Psoas muscle (tissue), 7 donors: ENCODE measurements at regions not wholly inside any gene's neighbourhood (a gene's known extent, or its start where the extent isn't known, plus 50 kb on each side); places are given as distances from the start of the nearest gene placed in this dataset.

Experiments
- ATAC-seq, 4 donors: fragments of 200-7000 bp; cut with Tn5 transposase; one replicate each; pipeline ENCODE4 v1.9.1; 2020; ENCODE audit warnings: moderate library complexity in 3 of 4, mild to moderate bottlenecking in 2 of 4
- DNase-seq, 2 donors: peaks; one replicate each; pipeline ENCODE4 v3.0.0-alpha.2; 2020
- H3K27ac ChIP-seq: fragments of 200-600 bp; one replicate; pipeline ENCODE4 v1.8.0; 2022
- H3K27me3 ChIP-seq, 3 donors: fragments of 200-600 bp in 1 of 3; one replicate each; pipeline versions ENCODE4 v1.6.1 to v1.8.0; 2013 to 2022; ENCODE audit warnings: low read length in 2 of 3, mild to moderate bottlenecking in 2 of 3, moderate library complexity in 1 of 3; ENCODE audit not compliant: insufficient read depth in 3 of 3
- H3K36me3 ChIP-seq, 2 donors: fragments of 200-600 bp in 1 of 2; one replicate each; pipeline versions ENCODE4 v1.6.1 to v1.8.0; 2013 to 2022; ENCODE audit warnings: low read depth in 1 of 2, mild to moderate bottlenecking in 1 of 2, moderate library complexity in 1 of 2; ENCODE audit not compliant: insufficient read depth in 1 of 2
- H3K4me1 ChIP-seq: fragments of 200-600 bp; one replicate; pipeline ENCODE4 v1.8.0; 2022
- H3K4me3 ChIP-seq: fragments of 200-600 bp; one replicate; pipeline ENCODE4 v1.8.0; 2022; ENCODE audit warnings: mild to moderate bottlenecking
- H3K9me3 ChIP-seq: fragments of 200-600 bp; one replicate; pipeline ENCODE4 v1.8.0; 2022
- WGBS, 3 donors: extraction: QIAGEN DNeasy Blood & Tissue Kit; methylation state at CpG; one replicate each; pipeline versions ENCODE4 v1.1.6 to v1.1.7; 2013; 5-methylcytosine and 5-hydroxymethylcytosine counted together
- intact Hi-C, 2 donors: fragments of 100-400 bp; cut with DNase I; formaldehyde crosslinking; loops; one replicate each; pipeline versions ENCODE4 v1.11.0 to v1.14.2; 2022
- TF ChIP-seq, protein P1 (sequence below): fragments of 200-600 bp; IDR thresholded peaks from one replicate; pipeline ENCODE4 v1.8.0; 2022; ENCODE audit warnings: antibody characterized with exemption
- donor health status: healthy with polysubstance abuse.
- donor health status: DM: no; HTN: no; CAD: no; lungs with moderate emphysema.
- donor health status: Bipolar disorder and iron deficiency.
- donor health status: healthy.
- donor health status: DM: yes; HTN: yes; CAD: no.
- donor health status: DM: no; HTN: no; CAD: no.
- donor health status: DM: yes; HTN: yes; CAD: no.

DNA sequence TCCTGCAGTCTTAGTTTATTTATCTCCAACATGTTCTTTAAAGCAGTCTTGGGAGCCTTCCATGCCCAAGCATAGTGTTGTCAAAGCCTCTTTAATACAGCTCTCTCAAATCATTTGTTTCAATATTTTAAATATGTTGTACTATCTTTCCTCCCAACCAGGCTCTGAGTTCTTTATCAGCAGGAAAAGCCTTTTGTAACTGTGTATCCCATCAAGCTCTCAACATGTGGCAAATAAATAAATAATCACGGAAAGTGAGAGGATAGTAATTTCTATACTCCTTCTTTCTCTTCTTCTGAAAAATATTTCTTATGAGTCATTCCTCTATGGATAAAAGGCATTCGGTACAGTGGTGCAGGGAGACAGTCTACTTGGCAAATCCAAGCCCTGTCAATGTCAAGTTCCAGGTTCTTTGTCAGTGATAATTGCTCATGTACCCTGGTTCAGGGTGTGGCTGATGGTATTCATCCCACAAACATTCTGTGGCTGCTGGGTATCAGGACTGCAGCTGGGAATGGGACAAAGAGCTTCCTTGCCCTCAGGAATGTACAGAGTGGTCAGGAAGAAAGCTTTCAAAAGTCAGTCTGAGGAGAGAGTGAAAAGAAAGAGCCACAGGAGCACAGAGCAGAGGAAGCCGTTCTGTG lies 384.3 kb downstream of the EFNB2 start:
- WGBS, 3 donors: 35 to 44% (median 38%) methylated on average over 3 of the region's 3 CpGs
- no peak overlapping the region for H3K4me3 ChIP-seq
- H3K9me3 ChIP-seq: no peaks in the 10 kb centered on the region
- no peaks in the 10 kb centered on the region for H3K27me3 ChIP-seq
- no peaks in the 10 kb centered on the region for H3K4me1 ChIP-seq
- TF ChIP-seq, protein P1, sequence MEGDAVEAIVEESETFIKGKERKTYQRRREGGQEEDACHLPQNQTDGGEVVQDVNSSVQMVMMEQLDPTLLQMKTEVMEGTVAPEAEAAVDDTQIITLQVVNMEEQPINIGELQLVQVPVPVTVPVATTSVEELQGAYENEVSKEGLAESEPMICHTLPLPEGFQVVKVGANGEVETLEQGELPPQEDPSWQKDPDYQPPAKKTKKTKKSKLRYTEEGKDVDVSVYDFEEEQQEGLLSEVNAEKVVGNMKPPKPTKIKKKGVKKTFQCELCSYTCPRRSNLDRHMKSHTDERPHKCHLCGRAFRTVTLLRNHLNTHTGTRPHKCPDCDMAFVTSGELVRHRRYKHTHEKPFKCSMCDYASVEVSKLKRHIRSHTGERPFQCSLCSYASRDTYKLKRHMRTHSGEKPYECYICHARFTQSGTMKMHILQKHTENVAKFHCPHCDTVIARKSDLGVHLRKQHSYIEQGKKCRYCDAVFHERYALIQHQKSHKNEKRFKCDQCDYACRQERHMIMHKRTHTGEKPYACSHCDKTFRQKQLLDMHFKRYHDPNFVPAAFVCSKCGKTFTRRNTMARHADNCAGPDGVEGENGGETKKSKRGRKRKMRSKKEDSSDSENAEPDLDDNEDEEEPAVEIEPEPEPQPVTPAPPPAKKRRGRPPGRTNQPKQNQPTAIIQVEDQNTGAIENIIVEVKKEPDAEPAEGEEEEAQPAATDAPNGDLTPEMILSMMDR: no peak
- intact Hi-C loops: no loop called here
- no peak overlapping the region for H3K27ac ChIP-seq
- H3K36me3 ChIP-seq: no peaks in the 10 kb centered on the region
- no peak for DNase-seq
- ATAC-seq: no peak

DNA sequence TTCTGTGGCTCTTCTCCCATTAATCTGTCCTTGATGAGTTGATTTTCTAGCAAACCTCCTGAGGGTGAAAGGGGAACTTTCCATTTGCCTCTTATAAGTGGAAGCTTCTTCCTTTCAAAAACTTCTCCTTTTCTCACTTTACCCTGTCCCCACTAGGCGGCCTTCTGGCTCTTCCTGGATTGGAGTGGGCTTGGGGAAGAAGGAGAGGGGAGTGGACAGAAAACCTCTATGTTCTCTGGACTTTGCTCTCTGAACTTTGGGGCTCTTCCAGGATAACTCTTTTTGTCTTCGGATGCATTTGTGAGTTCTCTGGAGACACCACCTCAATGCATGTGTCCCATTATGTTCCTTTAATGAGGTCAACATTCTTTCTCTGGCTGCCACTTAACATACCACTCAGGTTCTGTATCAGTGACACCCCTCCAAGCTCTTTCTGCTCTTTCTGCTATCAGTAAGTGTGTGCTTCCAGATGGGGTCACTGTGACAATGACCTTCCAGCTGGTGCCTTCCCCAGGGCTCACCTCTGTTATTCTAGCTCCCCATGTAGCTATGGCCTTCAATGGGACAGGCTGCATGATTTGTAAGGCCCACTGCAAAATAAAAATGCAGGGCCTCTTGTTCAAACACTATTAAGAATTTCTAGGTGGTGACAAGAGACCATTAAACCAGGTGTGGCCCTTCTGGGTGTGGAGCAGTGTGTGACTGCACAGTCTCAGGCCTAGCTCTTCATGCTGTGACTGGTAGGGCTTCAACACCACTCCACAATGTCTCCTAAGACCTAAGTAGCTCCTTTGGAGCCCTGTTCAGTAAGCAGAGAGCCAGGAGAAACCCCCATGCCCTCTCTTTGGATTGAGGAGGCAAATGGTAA lies 389.2 kb downstream of the EFNB2 start:
- H3K27ac ChIP-seq: no peak overlapping the region

DNA sequence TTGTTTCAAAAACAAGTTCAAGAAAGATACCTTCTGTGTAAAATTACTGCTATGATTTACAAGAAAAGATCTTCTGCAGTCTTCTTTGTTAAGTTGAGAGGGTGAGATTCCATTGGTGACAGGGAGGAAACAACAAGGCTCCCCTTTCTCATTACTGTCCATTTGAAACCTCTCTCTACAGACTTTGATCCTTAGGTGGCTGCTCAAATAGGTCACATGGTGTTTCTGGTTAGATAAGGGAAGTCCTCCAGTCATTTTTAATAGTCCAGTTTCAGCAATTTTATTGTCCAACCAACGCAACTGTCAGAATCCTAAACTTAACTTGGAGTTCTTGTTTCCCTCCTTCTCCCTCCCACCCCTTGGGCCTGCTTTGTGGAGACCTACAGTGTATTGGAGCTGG lies 390.4 kb downstream of the EFNB2 start:
- Histone ChIP-seq H3K36me3 (no peaks in the 10 kb centered on the region), H3K4me3 (no peak overlapping the region), H3K27ac (no peak overlapping the region), H3K4me1 (no peaks in the 10 kb centered on the region), H3K27me3 (no peaks in the 10 kb centered on the region), H3K9me3 (no peaks in the 10 kb centered on the region)
- ATAC-seq (no peak), DNase-seq (no peak)
- 93 to 97% (median 94%) methylated on average over 1 of the region's 1 CpG for WGBS, 3 donors
- TF ChIP-seq, protein P1: no peak
- intact Hi-C loops: no loop called here

More for the DNA sequence above, 389.2 kb downstream of the EFNB2 start:
- H3K4me1 ChIP-seq: no peaks in the 10 kb centered on the region
- no peaks in the 10 kb centered on the region for H3K27me3 ChIP-seq
- no peaks in the 10 kb centered on the region for H3K9me3 ChIP-seq
- H3K4me3 ChIP-seq: no peak overlapping the region
- 81 to 93% (median 82%) methylated on average over 2 of the region's 2 CpGs for WGBS, 3 donors
- H3K36me3 ChIP-seq: no peaks in the 10 kb centered on the region
- intact Hi-C loops: no loop called here
- ATAC-seq (no peak), DNase-seq (no peak)
- TF ChIP-seq, protein P1: no peak

DNA sequence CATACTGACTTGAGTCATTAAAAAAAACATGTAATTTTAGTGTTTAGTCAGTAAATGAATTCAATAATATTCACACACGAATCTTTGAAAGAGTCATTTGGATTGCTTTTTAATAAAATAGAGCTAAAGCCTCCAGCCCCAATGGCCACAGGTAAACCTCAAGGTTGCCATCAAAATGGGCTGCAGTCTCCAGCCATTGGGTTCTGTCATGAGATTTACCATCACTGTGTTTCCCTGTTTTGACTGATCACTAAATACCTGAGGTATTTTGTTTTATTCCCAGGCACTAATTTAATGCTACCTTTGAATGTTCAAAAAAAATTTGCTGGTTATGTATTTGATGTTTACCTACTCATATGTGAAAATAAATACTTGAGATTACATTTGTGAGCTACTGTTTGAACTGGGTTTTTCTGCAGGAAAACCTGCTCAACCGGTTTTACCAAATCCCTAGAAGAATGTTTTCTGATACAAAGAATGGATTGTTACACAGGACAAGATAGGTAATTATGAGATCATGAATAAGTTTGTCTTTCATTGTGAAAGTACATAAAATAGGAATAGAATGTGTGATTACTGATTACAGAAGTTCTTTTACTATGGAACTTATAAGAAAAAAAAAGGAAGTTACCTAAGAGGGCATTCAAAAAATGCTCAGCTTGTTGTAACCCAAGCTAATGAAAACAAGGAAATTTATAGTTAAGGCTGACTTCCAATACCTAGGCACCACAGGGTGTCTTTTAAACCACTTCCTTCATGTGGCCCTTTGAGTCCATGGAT lies 391.3 kb downstream of the EFNB2 start:
- Histone ChIP-seq H3K4me3 (no peak overlapping the region), H3K27ac (no peak overlapping the region), H3K4me1 (no peaks in the 10 kb centered on the region), H3K36me3 (no peaks in the 10 kb centered on the region), H3K9me3 (no peaks in the 10 kb centered on the region), H3K27me3 (no peaks in the 10 kb centered on the region)
- TF ChIP-seq, protein P1: no peak
- no peak for ATAC-seq
- 58 to 69% (median 62%) methylated on average over 2 of the region's 2 CpGs for WGBS, 3 donors
- no peak for DNase-seq
- intact Hi-C loops: no loop called here
